Suppressor macrophage treated with lipopolysaccharide for 4 hours (primary cell): ENCODE measurements at regions not wholly inside any gene's neighbourhood (a gene's known extent, or its start where the extent isn't known, plus 50 kb on each side); places are given as distances from the start of the nearest gene placed in this dataset.
A peak's percentile ranks its signal among the peaks of the same experiment; 100 is the strongest.
"Not testable (repeated sequence)": the region's sequence is repeated elsewhere in the genome, so short reads cannot be mapped to it uniquely, and the experiment has no call there.

Source experiments
- DNase-seq: peaks from one replicate; pipeline ENCODE4 v3.0.0-alpha.2; 2020

DNA sequence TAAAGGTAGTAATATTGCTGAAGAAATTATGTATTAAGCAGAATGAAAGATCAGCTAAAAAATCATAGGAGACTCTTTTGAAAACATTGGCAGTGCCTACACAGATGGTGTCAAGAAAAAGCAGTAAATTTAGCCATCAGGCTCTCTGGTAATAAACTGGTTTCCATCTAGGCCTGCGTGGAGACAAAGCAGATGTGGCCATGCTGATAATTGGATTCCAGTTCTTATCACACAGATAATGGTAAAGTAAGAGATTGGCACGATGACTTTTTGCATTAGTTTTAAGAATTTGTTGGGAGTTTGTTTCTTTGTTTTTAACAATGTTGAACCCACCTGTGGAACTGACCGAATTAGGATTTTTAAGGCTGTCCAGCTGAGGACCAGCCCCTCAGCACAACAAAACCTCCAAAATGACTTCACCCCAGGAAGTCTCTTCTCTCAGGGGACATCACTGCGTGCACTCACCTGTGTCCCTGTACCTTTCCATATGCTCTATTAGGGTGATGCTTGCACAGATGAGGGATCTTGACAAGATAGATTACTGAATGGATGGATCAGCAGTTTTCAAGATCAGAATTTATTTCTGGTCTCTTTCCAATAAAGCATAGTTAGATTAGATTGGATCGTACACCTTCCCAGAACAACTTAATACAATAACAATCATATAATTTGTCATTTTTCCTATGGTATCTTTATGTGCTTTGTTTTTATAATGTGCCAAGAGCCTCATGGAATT lies 69.1 kb upstream of the DNAJC10 start:
- DNase-seq: no peak

DNA sequence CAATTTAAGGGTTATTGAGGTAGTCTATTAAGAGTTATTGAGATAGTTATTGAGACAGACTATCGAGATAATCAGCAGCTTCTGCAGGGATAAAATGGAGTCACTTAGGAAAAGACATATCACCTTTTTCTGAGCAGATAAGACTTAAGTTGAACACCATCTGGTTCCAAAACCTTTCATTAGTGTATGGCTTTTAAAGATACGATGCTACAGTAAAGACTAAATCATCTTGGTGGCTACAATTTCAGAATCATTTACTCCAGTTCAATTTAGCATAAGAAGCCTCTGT lies 68.6 kb upstream of the DNAJC10 start:
- no peak for DNase-seq

DNA sequence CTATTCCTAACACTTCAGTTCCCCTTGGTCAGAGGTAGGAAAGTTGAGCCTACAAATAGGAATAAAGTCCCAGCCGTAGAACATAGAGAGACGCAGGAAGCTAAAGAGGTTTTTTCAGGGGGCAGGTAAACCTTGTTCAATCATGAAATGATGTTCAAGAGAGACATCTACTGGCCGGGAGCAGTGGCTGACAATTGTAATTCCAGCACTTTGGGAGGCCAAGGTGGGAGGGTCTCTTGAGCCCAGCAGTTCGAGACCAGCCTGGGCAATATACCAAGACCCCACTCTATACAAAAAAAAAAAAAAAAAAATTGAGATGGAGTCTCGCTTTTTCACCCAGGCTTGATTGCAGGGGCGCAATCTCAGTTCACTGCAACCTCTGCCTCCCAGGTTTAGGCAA lies 66.7 kb upstream of the DNAJC10 start:
- DNase-seq: peak; percentile 7

DNA sequence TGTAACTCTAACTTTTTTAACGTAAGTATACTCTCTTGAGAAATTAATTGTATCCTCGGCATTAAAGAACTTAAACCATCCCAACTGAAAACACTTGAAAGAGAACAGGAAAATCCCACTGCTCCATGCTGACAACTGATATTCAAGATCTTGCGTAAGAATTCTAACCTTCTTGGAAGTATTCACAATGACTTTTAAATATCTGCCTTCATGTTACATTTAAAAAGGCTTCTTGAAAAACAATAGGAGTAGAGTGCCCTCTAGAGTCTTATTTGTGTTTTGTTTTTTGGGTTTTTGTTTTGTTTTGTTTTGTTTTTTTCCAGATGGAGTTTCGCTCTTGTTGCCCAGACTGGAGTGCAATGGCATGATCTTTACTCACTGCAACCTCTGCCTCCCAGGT lies 65.4 kb upstream of the DNAJC10 start:
- peak; percentile 53 for DNase-seq

DNA sequence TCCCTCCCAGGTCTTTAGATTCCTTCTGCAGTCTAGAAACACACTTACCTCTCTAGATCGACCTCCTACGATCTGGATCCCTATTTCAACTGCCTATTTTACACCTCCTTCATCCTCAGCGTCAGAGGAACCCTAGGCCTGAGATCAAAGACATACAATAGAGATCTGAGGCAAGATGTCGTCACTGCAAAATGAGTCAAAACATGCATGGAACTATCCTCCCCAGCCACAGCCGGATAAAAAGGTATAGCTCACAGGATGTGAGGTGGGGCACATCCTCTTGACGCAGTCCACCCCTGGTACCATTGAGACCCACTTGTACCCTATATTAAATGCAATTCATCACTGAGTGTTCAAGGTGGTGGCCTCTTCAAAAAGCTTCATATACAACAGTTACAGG lies 63.7 kb upstream of the DNAJC10 start:
- DNase-seq: no peak

DNA sequence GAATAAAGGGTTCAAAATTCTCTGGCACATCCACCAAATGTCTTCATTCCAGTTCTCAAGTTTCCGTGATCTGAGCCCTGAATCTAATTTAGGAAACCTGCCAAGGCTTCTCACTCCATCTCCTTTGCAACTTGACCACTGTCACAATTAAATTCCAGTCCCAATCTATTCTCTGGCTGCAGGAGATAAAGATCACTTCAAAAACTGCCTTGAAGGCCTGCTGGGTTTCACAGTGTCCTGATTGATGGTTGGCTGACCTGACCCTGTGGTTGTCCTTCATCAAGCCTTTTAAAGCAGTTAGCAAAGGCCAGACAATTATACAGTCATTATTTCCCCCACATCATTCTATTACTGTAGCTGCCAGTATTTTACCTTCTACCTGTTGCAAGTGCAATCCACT lies 60.3 kb upstream of the DNAJC10 start:
- no peak for DNase-seq

DNA sequence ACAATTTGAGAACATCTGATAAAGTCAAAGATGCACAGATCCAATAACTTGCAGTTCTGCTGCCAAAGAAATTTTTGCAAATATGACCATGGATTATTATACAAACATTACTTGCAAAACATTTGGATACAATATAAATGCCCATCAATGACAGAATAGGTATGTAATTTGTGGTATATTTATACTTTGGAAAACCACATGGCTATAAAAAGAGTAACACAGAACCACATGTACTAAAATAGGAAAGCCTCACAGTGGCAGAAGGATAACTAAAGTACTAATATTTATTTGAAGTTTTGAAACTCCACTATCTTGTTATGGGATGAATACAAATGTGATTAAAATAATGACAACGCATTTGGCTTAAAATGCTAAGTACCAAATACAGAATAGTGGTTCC lies 51.8 kb upstream of the DNAJC10 start:
- no peak for DNase-seq

DNA sequence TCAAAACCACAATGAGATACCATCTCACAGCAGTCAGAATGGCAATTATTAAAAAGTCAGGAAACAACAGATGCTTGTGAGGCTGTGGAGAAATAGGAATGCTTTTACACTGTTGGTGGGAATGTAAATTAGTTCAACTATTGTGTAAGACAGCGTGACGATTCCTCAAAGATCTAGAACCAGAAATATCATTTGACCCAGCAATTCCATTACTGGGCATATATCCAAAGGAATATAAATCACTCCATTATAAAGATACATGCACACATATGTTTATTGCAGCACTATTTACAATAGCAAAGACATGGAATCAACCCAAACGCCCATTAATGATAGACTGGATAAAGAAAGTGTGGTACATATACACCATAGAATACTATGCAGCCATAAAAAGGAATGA lies 50.6 kb upstream of the DNAJC10 start:
- DNase-seq: not testable (repeated sequence)
